ENCODE measurements at regions not wholly inside any gene's neighbourhood (a gene's known extent, or its start where the extent isn't known, plus 50 kb on each side); places are given as distances from the start of the nearest gene placed in this dataset.
"Not testable (repeated sequence)": the region's sequence is repeated elsewhere in the genome, so short reads cannot be mapped to it uniquely, and the experiment has no call there.

GRCh38 chr3:160047876-160048275, 59.2 kb downstream of the IL12A start:
- no peak for DNase-seq

GRCh38 chr3:160049038-160049437, 60.4 kb downstream of the IL12A start:
- DNase-seq, result no peak

GRCh38 chr3:160049565-160049964, 60.9 kb downstream of the IL12A start:
- DNase-seq, result no peak

GRCh38 chr3:160049988-160050387, 61.4 kb downstream of the IL12A start:
- no peak for DNase-seq

DNA sequence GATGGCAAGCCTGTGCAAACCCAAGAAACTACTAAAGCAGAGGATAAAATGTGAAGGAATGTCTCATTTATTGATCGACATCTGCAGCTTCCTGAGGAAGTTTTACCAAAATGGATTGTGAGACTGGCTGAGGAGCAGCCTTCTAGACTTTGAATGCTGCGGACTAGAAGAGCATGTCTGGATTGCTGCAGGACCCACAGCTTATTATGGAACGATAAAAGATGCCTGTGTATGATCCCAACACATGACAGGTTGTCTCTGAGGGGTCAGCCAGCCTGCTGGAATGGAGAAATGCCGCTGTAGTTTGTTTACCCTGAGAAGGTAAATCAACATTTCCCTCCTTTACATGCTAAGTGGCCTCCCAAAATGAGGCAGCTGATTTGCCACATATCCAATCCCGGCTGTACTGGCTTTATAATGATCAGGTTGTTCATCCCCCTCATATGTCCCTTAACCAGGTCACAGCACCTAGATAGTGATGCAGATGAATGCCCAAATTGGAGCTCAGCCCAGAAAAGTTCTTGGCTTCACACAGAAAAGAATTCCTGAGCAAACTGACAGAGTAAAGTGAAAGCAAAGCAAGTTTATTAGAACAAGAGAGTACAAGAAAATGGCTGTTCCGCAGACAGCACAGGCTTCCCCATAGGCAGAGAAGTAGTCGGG, 63.9 kb downstream of the IL12A start:
- DNase-seq, result no peak

GRCh38 chr3:160053048-160053391, 64.4 kb downstream of the IL12A start:
- no peak for DNase-seq

DNA sequence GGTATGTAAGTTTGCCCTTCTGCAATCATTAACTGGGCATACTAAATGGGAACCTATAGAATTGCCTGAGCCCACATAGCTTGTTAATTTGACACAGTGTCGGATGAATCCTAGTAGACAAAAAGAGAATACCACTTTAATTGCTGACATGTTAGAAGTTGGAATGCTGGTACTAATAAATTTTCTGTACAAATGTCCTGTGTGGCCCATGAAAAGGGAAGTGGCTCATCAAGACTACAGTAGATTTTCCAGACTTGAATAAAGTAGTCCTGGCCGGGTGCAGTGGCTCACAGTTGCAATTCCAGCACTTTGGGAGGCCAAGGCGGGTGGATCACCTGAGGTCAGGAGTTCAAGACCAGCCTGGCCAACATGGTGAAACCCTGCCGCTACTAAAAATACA, 66.2 kb downstream of the IL12A start:
- DNase-seq, result not testable (repeated sequence)

DNA sequence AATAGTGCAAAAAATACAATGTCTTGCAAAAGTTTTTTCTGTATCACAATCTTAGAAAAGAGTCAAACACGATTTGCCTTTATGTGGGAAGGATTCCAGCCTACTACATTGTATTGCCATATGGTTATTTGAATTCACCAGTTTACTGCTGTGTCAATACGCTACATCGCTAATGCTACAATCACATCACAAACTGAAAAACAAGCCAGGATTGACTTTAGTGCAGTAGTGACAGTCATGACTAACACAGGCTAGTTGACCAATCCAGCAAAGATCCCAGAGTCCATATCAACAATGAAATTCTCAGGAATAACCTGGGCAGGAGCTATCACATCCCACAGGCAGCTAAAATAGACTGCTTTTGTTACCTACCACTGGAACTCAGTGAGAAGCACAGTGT, 67.0 kb downstream of the IL12A start:
- no peak for DNase-seq

DNA sequence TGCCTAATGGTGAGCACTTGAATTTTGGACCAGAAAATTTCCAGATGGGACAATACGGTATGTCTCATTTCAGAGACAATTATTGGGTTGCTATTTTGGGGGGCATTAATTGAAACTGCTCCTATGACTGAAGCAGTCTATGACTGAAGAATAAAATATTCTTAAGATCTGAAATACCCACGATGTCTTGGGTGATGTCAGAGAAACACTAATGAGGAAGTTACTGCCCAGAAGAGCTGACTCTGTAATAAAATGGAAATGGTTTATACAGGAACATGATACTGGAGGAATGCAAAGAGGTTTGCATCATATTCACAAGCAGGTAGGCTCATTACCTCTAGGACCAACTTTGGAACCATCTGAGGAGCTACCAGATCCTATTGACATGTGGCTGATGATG, 68.7 kb downstream of the IL12A start:
- DNase-seq, result no peak

GRCh38 chr3:160060409-160061027, 71.9 kb downstream of the IL12A start:
- no peak for DNase-seq

- DNase-seq, result no peak
Measured at GRCh38 chr3:160061525-160061924, 72.9 kb downstream of the IL12A start.

- no peak for DNase-seq
Measured at GRCh38 chr3:160065282-160065681, 76.6 kb downstream of the IL12A start.

- DNase-seq, result no peak
Measured at GRCh38 chr3:160065786-160066185, 77.2 kb downstream of the IL12A start.

- no peak for DNase-seq
Measured at GRCh38 chr3:160069986-160070385, 81.4 kb downstream of the IL12A start.

- no peak for DNase-seq
Measured at GRCh38 chr3:160076519-160076918, 87.9 kb downstream of the IL12A start.

DNA sequence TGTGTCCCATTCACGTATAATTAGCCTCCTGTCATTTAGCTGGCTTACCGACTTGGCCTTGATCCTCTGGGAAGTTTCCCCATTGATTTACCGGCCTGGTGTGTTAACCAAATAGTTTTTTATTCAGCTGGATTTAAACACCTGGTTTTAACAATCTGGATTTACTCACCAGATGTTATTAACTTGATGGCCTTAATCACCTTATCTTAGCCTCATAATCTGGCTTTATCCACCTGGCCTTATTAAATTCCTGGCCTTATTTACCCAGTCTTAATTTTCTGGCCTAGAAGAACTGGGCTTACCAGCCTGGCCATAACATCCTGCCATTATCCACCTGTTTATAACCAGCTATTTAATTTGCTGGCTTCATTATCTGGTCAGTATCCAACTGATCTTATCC, 89.9 kb downstream of the IL12A start:
- no peak for DNase-seq

DNA sequence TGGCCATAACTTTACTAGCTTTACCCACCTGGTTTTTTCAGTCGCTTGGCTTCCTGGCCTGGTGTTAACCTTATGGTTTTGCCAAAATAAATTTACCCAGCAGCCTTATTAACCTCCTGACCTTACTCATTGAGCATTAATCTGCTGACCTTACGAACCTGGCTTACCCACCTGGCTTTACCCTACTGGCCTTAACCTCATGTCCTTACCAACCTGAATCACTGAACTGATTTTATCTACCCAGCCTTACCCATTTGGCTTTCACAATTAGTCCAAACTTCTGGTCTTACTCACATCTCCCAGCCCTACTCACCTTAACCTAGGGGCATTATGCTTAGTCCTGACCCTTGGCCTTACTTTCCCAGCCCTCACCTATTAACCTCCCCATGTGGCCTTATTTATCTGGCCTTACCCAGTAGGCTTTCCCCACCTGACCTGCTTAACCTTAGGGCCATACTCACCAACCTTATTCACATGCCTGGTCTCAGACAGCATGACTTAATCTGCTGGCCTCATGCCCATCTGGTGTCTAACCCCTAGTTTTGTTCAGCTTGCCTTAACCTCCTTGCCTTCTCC, 93.4 kb downstream of the IL12A start:
- no peak for DNase-seq

GRCh38 chr3:160084998-160085397, 96.4 kb downstream of the IL12A start:
- no peak for DNase-seq

GRCh38 chr3:160088492-160089137, 100.0 kb downstream of the IL12A start:
- DNase-seq, result no peak

DNA sequence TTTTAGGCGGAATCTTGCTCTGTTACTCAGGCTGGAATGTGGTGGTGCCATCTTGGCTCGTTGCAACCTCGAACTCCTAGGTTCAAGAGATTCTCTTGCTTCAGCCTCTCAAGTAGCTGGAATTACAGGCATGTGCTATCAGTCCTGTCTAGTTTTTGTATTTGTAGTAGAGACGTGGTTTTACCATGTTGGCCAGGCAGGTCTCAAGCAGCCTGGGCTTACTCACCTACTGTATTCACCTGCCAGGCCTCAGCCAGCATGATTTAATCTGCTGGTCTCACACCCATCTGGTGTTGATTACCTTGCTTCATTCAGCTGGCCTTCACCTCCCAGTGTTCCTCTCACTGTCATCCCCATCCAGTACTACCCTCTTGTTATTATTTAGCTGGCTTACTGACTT, 102.0 kb downstream of the IL12A start:
- DNase-seq, result no peak

DNA sequence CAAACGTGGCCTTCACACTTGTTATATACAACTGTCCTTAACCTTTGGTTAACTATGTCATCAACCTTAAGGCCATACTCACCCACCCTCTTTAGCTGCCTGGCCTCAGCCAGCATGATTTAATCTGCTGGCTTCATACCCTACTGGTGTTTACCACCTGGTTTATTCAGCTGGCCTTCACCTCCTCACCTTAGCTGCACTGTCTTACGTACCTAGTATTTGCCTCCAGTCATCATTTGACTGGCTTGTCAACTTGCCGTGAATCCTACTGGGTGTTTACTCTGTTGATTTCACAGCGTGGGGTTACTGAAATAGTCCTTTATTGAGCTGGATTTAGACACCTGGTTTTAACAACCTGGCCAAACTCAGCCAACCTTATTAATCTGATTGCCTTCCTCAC, 102.8 kb downstream of the IL12A start:
- DNase-seq, result no peak

DNA sequence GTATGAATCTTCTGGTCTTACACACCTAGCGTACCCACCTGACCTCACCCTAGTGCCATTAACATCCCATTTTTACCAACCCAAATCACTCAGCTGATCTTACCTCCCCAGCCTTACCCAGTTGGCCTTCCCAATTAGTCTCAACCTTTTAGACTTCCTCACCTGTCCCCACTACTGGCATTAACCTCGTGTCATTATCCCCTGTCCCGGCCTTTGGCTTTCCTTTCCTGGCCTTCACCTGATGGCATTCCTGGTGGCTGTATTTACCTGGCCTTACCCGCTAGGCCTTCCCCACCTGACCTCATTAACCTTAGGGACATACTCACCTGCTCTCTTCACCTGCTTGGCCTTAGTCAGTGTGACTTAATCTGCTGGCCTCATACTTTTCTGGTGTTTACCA, 104.1 kb downstream of the IL12A start:
- DNase-seq, result no peak

- no peak for DNase-seq
Measured at GRCh38 chr3:160094562-160094961, 105.9 kb downstream of the IL12A start.

- no peak for DNase-seq
Measured at GRCh38 chr3:160097478-160097877, 108.8 kb downstream of the IL12A start.
